Suprapubic skin (tissue), 4 donors: ENCODE measurements at regions not wholly inside any gene's neighbourhood (a gene's known extent, or its start where the extent isn't known, plus 50 kb on each side); places are given as distances from the start of the nearest gene placed in this dataset.

Source experiments
- DNase-seq, 2 donors: peaks; one replicate each; pipeline ENCODE4 v3.0.0-alpha.2; 2019; ENCODE audit warnings: low spot score in 2 of 2
- H3K27ac ChIP-seq: fragments of 200-600 bp; sonication (generic); one replicate; pipeline ENCODE4 v1.5.1; 2019
- H3K27me3 ChIP-seq: fragments of 200-600 bp; sonication (generic); one replicate; pipeline ENCODE4 v1.5.1; 2019
- H3K36me3 ChIP-seq: fragments of 200-600 bp; sonication (generic); one replicate; pipeline ENCODE4 v1.5.1; 2019
- H3K4me1 ChIP-seq: fragments of 200-600 bp; sonication (generic); one replicate; pipeline ENCODE4 v1.5.1; 2019
- H3K4me3 ChIP-seq: fragments of 200-600 bp; sonication (generic); one replicate; pipeline ENCODE4 v1.5.1; 2019; ENCODE audit warnings: mild to moderate bottlenecking
- H3K9me3 ChIP-seq: fragments of 200-600 bp; sonication (generic); one replicate; pipeline ENCODE4 v1.5.1; 2019
- EP300 ChIP-seq: sonication (generic); formaldehyde crosslinking; IDR thresholded peaks from one replicate; pipeline ENCODE4 v1.6.1; 2017; ENCODE audit warnings: antibody characterized with exemption
- POLR2A ChIP-seq, 2 donors: fragments of 450-650 bp; IDR thresholded peaks; one replicate each; pipeline ENCODE4 v1.6.1; 2017; ENCODE audit warnings: antibody characterized with exemption in 2 of 2, mild to moderate bottlenecking in 2 of 2, moderate library complexity in 2 of 2
- POLR2AphosphoS5 ChIP-seq, 3 donors: sonication (generic); formaldehyde crosslinking; IDR thresholded peaks; one replicate each; pipeline ENCODE4 v1.6.1; 2017; ENCODE audit warnings: antibody characterized with exemption in 3 of 3
- WGBS: methylation state at CpG from one replicate; pipeline ENCODE4 v1.1.5; 2018; 5-methylcytosine and 5-hydroxymethylcytosine counted together
- TF ChIP-seq, protein P1 (sequence below), 2 donors: fragments of 200-600 bp in 1 of 2; fragments of 450-650 bp in 1 of 2; sonication (generic) in 1 of 2; IDR thresholded peaks; one replicate each; pipeline ENCODE4 v1.5.1; 2016 to 2019; ENCODE audit warnings: antibody characterized with exemption in 2 of 2, mild to moderate bottlenecking in 1 of 2, moderate library complexity in 1 of 2

DNA sequence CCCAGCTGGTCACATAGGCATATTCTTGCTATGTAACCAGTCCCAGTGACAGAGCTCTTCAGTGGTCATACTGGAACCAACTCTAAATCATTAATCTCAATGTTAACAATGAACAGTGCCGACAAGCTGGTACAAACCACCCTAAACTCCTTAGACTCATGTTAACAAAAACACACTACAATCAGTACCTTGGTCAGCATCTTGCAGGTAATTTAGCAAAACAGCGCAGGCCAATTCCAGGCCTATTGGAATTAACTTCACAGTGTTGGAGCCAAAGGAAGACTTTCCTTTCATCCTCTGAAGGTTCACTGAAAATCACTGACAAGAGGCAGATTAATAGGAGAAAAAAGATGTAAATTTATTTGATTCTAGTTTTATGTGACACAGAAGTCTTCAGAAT lies 396.4 kb downstream of the PIK3C3 start:
- H3K27me3 ChIP-seq = no peaks in the 10 kb centered on the region
- TF ChIP-seq POLR2AphosphoS5 (IDR thresholded peaks at IDR 0.05) (no peak), POLR2A (IDR thresholded peaks at IDR 0.05) (no peak)
- H3K4me1 ChIP-seq = no peaks in the 10 kb centered on the region
- WGBS = 64% methylated on average over 2 of the region's 2 CpGs
- H3K9me3 ChIP-seq = no peaks in the 10 kb centered on the region
- no peak overlapping the region for H3K27ac ChIP-seq
- H3K4me3 ChIP-seq = no peak overlapping the region
- no peak for DNase-seq
- H3K36me3 ChIP-seq = no peaks in the 10 kb centered on the region

DNA sequence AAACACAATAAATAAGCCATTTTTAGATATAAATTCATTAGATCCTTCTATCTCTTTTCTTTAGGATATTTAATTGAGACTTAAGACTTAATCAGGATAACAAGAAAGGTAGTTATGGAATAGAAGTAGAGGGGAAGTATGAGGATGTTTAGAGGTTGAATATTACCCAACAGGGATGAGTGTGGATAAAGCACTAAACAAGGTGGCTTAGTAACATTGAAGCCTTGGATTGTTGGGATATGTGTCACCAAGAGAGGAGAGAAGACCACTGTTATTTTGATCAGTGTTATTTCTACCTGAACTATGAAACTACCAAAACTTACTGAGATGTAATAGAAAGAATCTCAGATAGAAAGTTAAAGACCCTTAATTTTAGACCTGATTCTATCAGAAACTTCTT lies 405.7 kb downstream of the PIK3C3 start:
- DNase-seq = no peak
- no peak for TF ChIP-seq POLR2A (IDR thresholded peaks at IDR 0.05)
- TF ChIP-seq EP300 = no peak
- TF ChIP-seq POLR2AphosphoS5 (IDR thresholded peaks at IDR 0.05) = no peak
- TF ChIP-seq, protein P1, sequence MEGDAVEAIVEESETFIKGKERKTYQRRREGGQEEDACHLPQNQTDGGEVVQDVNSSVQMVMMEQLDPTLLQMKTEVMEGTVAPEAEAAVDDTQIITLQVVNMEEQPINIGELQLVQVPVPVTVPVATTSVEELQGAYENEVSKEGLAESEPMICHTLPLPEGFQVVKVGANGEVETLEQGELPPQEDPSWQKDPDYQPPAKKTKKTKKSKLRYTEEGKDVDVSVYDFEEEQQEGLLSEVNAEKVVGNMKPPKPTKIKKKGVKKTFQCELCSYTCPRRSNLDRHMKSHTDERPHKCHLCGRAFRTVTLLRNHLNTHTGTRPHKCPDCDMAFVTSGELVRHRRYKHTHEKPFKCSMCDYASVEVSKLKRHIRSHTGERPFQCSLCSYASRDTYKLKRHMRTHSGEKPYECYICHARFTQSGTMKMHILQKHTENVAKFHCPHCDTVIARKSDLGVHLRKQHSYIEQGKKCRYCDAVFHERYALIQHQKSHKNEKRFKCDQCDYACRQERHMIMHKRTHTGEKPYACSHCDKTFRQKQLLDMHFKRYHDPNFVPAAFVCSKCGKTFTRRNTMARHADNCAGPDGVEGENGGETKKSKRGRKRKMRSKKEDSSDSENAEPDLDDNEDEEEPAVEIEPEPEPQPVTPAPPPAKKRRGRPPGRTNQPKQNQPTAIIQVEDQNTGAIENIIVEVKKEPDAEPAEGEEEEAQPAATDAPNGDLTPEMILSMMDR (IDR thresholded peaks at IDR 0.05) = no peak
- no peaks in the 10 kb centered on the region for H3K36me3 ChIP-seq
- no peak overlapping the region for H3K27ac ChIP-seq
- H3K27me3 ChIP-seq = no peaks in the 10 kb centered on the region
- no peak overlapping the region for H3K4me3 ChIP-seq
- no peaks in the 10 kb centered on the region for H3K4me1 ChIP-seq
- no peaks in the 10 kb centered on the region for H3K9me3 ChIP-seq

DNA sequence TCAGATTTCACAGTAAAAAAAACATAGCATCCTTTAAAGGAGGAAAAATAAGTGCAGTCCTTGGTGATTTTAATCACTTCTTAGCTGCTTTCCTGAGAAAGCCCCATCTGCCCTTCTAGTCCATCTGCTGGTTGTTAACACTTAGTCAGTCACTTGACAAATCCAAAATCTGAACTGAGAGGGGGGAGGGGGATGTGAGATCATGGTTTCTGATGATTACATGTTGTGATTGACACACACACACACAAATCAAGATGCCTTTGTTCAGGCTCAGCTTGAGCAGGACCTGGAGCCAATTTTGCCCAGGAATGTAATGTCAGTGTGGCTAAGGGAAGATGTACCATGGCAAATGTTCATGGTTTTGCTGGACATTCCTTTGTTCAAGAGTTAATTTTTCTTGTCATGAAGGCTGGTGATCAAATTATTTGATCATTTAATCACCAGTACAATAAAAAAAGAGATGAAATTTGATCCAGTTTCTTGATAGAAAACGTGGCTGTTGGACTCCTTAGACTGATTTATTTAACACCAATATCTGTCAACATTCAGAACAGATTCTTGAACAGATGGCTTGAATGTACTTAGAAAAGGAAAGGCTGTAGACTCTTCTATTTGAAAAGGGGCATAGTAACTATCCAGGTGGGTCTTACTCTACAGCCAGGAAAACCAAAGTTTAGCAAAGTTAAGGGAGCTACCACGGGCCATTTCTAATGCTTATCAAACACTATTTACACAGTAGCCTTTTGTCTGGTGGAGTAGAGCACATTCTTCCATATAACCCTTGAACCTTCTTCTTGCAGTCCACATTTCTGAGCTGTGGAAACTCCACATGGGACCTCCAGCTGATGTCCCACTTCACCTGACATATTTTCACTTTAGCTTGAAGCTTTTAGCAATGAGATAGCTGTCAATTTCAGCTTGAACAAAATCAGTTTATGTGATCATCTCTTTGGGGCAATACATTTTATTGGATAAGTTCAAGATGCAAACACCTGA lies 408.7 kb downstream of the PIK3C3 start:
- Histone ChIP-seq H3K27ac (no peak overlapping the region), H3K9me3 (no peaks in the 10 kb centered on the region), H3K27me3 (no peaks in the 10 kb centered on the region), H3K4me1 (no peaks in the 10 kb centered on the region), H3K4me3 (no peak overlapping the region), H3K36me3 (no peaks in the 10 kb centered on the region)
- TF ChIP-seq, protein P1 (IDR thresholded peaks at IDR 0.05) = no peak
- TF ChIP-seq POLR2AphosphoS5 (IDR thresholded peaks at IDR 0.05) = no peak
- no peak for TF ChIP-seq EP300
- TF ChIP-seq POLR2A (IDR thresholded peaks at IDR 0.05) = no peak
- DNase-seq = no peak
- 46% methylated on average over 2 of the region's 2 CpGs for WGBS

DNA sequence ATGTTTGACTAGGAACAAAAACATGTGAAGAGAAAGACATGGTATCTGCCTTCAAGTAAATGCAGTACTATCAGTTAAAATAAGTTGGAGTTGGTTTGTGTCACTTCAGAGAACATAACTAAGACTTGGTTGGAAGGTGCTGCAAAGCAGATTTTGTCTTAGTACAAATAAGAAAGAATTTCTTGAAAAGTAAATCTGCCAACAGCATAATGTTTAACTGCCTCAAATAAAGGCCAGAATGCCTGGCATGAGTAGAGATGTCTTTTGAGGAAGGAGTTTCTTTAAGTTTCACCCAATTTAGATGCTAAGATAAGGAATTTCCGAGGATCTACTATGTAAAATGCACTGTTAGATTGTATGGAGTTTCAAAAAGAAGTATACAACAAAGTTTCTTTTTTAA lies 409.7 kb downstream of the PIK3C3 start:
- no peak for DNase-seq
- Histone ChIP-seq H3K27ac (no peak overlapping the region), H3K4me1 (no peaks in the 10 kb centered on the region), H3K36me3 (no peaks in the 10 kb centered on the region), H3K9me3 (no peaks in the 10 kb centered on the region), H3K4me3 (no peak overlapping the region), H3K27me3 (no peaks in the 10 kb centered on the region)
- TF ChIP-seq, protein P1 (IDR thresholded peaks at IDR 0.05) = no peak
- TF ChIP-seq POLR2A (IDR thresholded peaks at IDR 0.05) (no peak), POLR2AphosphoS5 (IDR thresholded peaks at IDR 0.05) (no peak), EP300 (no peak)
- WGBS = 28% methylated on average over 1 of the region's 1 CpG

DNA sequence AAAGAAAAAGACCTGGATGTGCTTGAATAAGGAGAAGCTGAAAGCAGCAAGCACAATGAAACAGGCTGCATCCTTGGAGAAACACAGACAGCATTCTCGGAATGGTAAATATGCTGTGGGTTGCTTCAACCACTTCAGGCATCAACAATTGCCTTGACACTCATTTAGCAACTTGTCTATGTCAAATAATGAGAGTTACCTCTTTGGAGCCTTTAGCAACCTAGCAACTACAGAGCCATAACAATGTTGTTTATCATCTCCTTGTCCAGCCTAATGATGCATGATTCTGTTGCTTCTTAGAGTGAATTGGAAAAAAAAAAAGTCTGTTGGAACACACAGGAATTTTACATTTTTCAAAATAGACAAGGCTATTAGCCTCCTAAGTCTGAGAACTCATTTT lies 410.6 kb downstream of the PIK3C3 start:
- Histone ChIP-seq H3K9me3 (no peaks in the 10 kb centered on the region), H3K27me3 (no peaks in the 10 kb centered on the region), H3K27ac (no peak overlapping the region), H3K4me3 (no peak overlapping the region), H3K4me1 (no peaks in the 10 kb centered on the region), H3K36me3 (no peaks in the 10 kb centered on the region)
- WGBS = 33% methylated on average over 1 of the region's 1 CpG
- no peak for DNase-seq
- TF ChIP-seq POLR2AphosphoS5 (IDR thresholded peaks at IDR 0.05) (no peak), EP300 (no peak), POLR2A (IDR thresholded peaks at IDR 0.05) (no peak)
- TF ChIP-seq, protein P1 (IDR thresholded peaks at IDR 0.05) = no peak
